ENCODE measurements at regions not wholly inside any gene's neighbourhood (a gene's known extent, or its start where the extent isn't known, plus 50 kb on each side); places are given as distances from the start of the nearest gene placed in this dataset.

DNA sequence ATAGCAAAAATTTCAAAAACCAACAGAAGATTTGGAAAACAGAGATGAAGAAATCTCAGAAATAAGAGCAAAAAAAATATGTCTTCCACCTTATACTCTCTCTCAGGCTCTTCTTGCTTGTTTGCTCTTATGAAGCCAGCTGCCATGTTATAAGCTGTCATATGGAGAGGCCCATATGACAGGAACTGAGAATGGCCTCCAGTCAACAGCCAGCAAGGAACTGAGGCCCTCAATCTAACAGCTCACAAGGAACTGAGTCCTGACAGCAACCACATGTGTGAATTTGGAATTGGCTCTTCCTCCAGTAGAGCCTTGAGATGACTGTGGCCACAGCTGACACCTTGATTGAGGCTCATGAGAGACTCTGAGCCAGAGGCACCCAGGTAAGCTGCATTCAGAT is 51.3 kb upstream of the MAOA start:
- TF ChIP-seq POLR2AphosphoS5 (IDR thresholded peaks at IDR 0.05), result no peak
- TF ChIP-seq, protein P1, sequence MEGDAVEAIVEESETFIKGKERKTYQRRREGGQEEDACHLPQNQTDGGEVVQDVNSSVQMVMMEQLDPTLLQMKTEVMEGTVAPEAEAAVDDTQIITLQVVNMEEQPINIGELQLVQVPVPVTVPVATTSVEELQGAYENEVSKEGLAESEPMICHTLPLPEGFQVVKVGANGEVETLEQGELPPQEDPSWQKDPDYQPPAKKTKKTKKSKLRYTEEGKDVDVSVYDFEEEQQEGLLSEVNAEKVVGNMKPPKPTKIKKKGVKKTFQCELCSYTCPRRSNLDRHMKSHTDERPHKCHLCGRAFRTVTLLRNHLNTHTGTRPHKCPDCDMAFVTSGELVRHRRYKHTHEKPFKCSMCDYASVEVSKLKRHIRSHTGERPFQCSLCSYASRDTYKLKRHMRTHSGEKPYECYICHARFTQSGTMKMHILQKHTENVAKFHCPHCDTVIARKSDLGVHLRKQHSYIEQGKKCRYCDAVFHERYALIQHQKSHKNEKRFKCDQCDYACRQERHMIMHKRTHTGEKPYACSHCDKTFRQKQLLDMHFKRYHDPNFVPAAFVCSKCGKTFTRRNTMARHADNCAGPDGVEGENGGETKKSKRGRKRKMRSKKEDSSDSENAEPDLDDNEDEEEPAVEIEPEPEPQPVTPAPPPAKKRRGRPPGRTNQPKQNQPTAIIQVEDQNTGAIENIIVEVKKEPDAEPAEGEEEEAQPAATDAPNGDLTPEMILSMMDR (IDR thresholded peaks at IDR 0.05), result no peak
- no peak for TF ChIP-seq POLR2A (IDR thresholded peaks at IDR 0.05)
- no peak for TF ChIP-seq EP300 (IDR thresholded peaks at IDR 0.05)
